GM13976 (cell line): ENCODE measurements at regions not wholly inside any gene's neighbourhood (a gene's known extent, or its start where the extent isn't known, plus 50 kb on each side); places are given as distances from the start of the nearest gene placed in this dataset.

ENCODE experiments used
- DNase-seq: peaks from one replicate; pipeline ENCODE4 v3.0.0; 2012; ENCODE audit warnings: low spot score
- CTCF ChIP-seq: IDR thresholded peaks from 2 replicates; pipeline ENCODE4 v1.5.1; 2012; ENCODE audit warnings: borderline replicate concordance, mild to moderate bottlenecking; ENCODE audit not compliant: insufficient read depth; ENCODE audit errors: extremely low read depth, missing control alignments, control extremely low read depth
- in situ Hi-C: fragments of 300-500 bp; cut with MboI; formaldehyde crosslinking; loops from one replicate; pipeline ENCODE4 v1.12.0; 2022; ENCODE audit warnings: low sequenced_read_pairs, mixed read lengths, inconsistent platforms; ENCODE audit not compliant: unreplicated experiment

GRCh38 chr4:15130441-15130840, 128.2 kb downstream of the CPEB2 start:
- no peak for TF ChIP-seq CTCF
- DNase-seq = no peak
- in situ Hi-C loops = no loop called here

- TF ChIP-seq CTCF = no peak
- in situ Hi-C loops = no loop called here
- DNase-seq = no peak
These were observed 129.3 kb downstream of the CPEB2 start for GRCh38 chr4:15131551-15131950.

- in situ Hi-C loops = no loop called here
- TF ChIP-seq CTCF = no peak
- no peak for DNase-seq
These were observed 130.5 kb downstream of the CPEB2 start for GRCh38 chr4:15132739-15133138.

- no peak for DNase-seq
- in situ Hi-C loops = no loop called here
- no peak for TF ChIP-seq CTCF
These were observed 137.3 kb downstream of the CPEB2 start for GRCh38 chr4:15139599-15139998.

- TF ChIP-seq CTCF = no peak
- in situ Hi-C loops = no loop called here
- no peak for DNase-seq
These were observed 139.9 kb downstream of the CPEB2 start for GRCh38 chr4:15142201-15142600.

GRCh38 chr4:15143551-15143950, 141.3 kb downstream of the CPEB2 start:
- in situ Hi-C loops = no loop called here
- no peak for DNase-seq
- TF ChIP-seq CTCF = no peak

GRCh38 chr4:15144249-15144966, 142.1 kb downstream of the CPEB2 start:
- TF ChIP-seq CTCF = peak; percentile 9
- in situ Hi-C loops = no loop called here

More at GRCh38 chr4:15144249-15144966, 142.1 kb downstream of the CPEB2 start:
- no peak for DNase-seq
